GM23338 (cell line): ENCODE measurements at regions not wholly inside any gene's neighbourhood (a gene's known extent, or its start where the extent isn't known, plus 50 kb on each side); places are given as distances from the start of the nearest gene placed in this dataset.

Experiments used
- CTCF ChIP-seq, 2 experiments: fragments of 200-600 bp in 1 of 2; sonication (generic) in 1 of 2; conservative IDR thresholded peaks; 2 replicates each; pipeline versions ENCODE4 v1.5.1 to v1.6.1; 2016 to 2017; ENCODE audit warnings: antibody characterized with exemption in 2 of 2, low read depth in 2 of 2, mild to moderate bottlenecking in 2 of 2, moderate library complexity in 1 of 2
- EZH2 ChIP-seq: fragments of 200-600 bp; sonication (generic); IDR thresholded peaks from one replicate; pipeline ENCODE4 v1.8.0; 2017; ENCODE audit warnings: antibody characterized with exemption, mild to moderate bottlenecking, low read depth; ENCODE audit not compliant: unreplicated experiment
- POLR2AphosphoS5 ChIP-seq: IDR thresholded peaks from 2 replicates; pipeline ENCODE4 v1.6.1; 2016; ENCODE audit warnings: antibody characterized with exemption, low read depth
- ZNF114 ChIP-seq: fragments of 250-450 bp; sonication (Bioruptor Pico); IDR thresholded peaks from 2 replicates; pipeline ENCODE4 v1.5.0; 2020; ENCODE audit warnings: mild to moderate bottlenecking, moderate library complexity

GRCh38 chr16:50880926-50881325 lies 139.0 kb downstream of the CYLD start:
- no peak for TF ChIP-seq EZH2
- no peak for TF ChIP-seq CTCF (conservative IDR thresholded peaks at IDR 0.05; ENCODE audit: low read depth in 2 of 2)
- TF ChIP-seq POLR2AphosphoS5 = no peak
- no peak for TF ChIP-seq ZNF114 (CRISPR knock-in tag)
